Limb (tissue), 2 donors: ENCODE measurements at regions not wholly inside any gene's neighbourhood (a gene's known extent, or its start where the extent isn't known, plus 50 kb on each side); places are given as distances from the start of the nearest gene placed in this dataset.

Experiments
- DNase-seq, 2 donors: peaks; one replicate each; pipeline ENCODE4 v3.0.0-alpha.2; 2016; ENCODE audit errors: extremely low spot score in 2 of 2

DNA sequence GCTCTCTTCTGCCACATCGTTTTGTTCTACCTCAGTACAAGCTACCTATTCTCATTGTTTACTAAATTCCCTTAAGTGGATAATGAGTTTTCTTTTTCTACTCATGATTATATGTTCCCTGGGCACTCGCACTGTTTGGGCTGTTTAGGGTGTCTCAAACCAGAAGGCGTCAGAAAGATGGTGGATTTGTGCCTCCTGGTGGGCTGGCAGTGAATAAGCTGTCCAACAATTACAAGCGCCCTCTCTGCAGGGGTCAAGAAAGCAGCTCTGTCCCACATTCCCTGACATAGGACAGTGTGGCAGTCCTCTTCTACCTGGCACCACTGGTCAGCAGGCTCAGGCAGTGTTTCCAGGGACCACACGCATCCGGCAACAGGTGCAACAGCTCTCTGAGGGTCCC lies 173.4 kb upstream of the PPP2R3A start:
- no peak for DNase-seq

DNA sequence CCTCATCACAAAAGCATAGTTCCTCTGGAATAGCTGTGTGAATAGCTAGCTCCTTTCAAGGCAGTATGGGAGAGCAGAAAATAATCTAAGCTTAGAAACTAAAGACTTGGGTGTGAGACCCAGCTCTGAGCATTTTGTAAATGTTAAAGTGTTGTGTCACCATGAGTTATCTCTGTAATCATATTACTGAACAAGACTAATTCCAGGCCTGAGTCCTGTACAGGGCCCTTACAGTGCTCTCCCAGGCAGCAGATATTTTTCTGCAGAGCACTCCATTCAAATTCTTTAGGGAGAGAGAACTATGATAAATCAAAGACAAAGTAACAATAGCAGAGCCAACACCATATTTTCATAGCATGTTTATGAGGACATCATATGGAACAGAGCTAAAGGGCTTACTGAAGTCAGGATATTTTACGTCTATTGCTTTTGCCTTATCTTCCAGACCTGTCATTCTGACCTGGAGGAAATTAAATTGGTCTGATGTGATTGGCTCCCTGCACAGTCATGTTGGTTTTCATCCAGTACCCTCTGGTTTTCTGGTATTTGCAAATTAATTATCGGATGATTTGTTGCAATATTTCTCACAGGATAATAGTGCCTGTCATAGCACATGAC lies 172.6 kb upstream of the PPP2R3A start:
- DNase-seq, result no peak

DNA sequence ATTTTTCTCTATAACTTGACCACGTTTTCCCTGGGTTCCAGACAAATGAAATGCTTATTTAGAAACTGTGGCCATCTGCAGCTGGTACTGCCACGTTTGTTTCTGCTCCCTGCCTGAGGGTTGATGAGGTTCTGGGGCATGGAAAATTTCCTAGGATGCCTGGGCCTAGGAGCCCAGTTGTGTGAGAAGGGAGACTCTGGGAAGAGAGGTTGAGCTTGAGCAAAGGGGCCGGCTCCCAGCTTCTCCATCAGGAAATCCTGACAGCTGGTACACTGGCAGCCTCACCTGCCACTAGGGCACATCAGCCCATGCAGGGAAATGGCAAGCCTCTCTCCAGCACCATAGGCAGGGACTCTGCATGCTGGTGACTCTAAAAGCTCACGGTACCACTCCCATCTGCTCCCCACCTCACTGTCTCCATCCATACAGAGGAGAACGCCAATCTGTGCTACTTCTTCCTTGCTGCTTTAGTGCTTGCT lies 165.4 kb upstream of the PPP2R3A start:
- DNase-seq, result no peak

DNA sequence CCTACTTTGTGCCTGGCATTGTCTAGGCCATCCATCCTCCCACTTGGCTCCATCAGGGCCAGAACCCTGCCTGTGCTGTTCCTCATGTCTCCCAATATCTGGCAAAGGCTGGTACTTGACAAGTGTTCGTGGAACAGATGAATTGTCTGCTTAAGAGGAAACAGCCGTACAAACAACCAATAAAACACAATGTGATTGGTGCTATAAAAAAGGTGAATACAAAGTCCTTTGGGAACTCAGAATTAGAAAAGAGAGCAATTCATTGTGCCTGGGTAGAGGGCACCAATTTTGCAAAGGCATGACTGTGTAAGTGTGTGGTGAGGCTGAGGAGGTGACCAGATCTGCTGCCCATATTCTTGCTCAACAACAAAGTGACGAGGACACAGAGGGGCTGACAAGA lies 164.5 kb upstream of the PPP2R3A start:
- DNase-seq, result no peak

DNA sequence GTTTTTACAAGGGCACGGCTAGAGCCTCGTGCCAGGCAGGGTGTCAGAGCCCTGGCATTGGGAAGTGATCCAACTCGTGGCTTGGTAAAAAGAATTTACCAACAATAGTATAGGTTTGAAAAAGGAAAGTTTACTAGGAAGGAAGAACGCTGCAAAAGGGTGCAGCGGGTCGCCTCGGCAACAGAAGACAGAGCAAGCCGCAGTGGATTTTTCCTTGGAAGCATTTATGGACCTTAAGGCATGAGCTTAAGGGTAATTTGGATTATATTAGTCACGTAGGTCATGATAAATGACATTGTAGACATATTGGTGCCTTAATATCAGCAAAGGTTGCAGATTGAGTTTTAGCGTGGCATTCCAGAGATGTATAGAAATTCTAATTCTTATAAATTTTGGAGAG lies 163.4 kb upstream of the PPP2R3A start:
- no peak for DNase-seq

DNA sequence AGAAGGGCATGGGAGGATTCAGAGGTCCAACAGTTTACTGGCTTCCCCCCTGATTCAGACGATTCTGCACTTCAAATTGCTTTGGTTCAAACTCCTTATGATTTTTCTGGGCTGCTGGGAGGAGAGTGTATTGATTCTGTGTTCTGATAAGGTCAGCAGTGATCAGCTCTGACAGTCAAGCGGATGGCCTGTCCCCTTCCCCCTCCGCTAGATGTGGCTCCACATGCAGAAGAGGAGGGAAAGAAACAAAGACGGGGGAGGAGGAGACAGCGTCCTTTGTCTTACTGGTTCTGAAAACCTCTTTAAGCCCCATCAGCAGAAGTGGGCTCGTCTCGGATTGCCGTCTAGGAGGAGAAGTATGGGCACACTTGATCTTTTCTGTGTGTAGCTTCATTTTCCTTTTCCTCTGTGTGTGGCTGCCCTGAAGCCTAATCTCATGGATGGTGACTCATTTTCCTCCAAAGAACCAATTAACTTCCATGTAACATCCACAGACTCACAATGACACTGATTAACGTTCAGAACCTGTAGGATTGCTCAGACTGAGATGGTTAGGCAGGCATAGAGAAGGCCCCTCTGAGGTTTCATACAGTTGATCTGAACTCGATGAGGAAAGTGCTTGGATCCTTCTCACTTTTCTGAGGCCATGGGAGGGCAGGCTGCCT lies 162.4 kb upstream of the PPP2R3A start:
- no peak for DNase-seq

DNA sequence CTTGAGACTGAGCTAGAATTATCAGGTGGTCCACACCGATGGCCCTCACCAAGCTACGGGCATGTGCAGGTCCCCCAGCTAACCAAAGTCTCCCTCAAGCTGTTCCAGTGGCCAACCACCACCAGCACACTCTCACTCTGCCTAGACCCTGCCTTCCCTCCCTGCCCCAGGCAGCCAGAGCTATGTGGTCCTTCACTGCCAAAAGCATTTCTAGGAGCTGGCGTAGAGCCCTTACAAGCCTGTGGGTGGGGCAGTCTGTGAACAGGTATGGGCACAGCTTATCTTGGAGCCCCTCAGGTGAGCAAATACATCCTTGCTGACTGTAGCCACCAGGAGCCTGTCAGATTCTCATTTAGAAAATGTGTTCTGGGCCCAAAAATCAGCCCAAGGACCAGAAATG lies 159.8 kb upstream of the PPP2R3A start:
- DNase-seq, result no peak

DNA sequence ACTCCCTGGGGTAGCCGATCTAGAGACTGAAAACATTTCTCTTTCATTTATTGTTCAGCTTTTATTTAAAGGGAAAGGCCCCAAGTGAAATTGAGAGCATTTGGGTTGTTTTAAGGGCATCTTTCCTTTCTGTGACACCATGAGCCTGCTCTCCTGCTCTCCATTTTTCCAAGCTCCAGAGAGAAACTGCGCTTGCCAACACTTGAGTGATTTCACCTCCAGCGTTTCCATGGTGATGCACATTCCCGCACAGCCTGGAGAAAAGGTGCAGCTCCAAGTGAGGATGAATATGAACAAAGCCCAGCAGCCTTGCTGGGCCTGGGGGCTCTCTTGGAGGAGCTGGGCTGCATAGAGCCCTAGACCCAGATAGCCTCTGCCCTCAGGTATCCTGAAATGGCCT lies 159.2 kb upstream of the PPP2R3A start:
- peak; percentile 19 to 70 for DNase-seq

DNA sequence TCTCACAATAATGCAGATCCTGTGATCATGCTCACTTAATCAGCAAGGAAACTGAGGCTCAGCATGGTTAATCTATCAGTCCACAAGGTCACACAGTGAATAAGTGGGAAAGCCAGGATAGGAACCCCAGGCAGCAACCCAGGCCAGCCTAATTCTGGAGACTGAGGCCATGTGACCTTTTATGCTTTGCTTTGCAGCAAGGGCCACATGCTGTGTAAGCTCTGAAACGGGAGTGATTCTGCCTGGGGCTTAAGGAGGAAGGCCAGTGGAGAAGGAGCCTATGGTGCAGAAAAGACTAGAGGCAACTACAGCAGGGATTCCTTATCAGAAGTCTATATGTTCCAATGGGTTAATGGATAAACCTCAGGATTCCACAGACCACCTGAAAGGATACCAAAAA lies 157.6 kb upstream of the PPP2R3A start:
- no peak for DNase-seq

DNA sequence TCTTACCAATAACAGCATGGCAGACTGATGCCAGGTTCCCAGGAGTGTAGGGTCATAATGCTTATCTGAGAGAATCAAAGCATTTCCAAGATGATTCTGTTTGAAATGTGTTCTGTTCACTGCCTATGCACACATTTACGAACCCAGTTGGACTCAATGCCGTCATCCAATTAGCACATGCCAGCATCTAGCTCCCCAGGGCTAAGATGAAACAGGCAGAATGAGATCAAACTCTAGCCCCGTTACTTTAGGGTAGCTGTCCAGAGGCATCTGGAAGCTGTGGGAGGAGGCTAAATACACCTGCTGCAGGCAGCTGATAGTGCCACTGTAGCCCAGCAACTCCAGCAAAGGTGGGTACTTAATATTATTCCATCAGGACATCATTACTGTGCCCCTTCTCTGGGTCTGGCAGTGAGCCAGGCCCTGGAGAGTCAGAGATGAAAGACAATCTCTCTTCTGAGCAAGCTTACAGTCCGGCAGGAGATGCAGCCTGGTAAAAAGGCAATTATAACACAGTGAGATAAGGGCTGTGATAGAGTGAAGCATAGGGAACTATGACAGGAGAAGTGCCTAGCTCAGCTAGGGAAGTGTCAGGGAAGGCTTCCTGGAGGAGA lies 156.4 kb upstream of the PPP2R3A start:
- no peak for DNase-seq

DNA sequence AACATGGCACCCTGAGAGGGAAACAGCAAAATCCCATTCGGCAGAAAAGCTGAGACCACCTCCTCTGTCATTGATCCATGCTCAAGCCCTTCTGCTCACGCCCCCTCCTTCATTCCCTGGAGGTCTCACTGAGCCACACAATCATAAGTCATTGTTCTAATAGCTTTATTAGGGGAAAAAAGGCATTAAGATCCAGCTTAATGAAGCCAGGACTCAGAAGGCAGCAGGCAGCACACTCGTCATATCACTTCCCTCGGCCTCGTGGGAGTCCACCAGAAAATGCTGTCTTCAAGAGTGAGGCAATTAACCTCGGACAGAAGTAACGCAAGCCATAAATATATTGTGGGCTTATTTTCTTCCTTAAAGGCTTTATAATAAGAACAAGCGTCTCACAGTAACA lies 153.9 kb upstream of the PPP2R3A start:
- DNase-seq, result no peak

DNA sequence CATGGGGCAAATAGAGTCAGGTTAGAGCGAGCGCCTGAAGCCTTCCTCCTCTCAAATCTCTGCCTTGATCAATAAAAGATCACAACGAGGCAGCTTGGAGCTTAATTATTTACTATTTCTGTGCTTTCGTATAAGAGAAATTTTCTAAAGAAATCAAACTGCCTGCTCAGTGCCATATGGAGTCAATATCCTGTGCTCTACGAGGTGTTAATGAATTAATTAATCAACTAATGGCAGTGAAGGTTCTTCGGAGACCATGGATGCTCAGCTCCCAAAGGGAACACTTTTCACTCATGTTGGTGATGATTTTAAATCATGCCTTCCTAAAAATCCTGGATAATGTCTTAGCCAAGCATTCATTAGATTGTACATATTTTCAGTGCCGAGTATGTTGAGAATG lies 153.5 kb upstream of the PPP2R3A start:
- no peak for DNase-seq

DNA sequence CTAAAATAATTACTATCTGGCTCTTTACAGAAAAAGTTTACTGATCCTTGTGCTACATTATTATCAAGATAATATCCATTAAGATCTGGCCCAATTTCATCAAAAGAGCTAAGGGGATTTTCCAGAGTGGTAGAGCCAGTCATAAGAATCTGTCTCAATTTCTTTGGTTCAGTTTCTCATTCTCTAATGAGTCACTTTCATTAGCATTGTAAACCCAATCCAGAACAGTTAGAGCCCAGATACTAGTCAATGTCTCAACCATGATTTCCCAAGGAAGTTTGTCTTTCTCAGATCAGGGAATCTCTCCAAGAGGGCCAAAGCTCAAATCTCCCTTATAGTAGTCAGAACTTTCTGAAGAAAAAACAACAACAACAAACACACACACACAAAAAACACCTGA lies 131.1 kb upstream of the PPP2R3A start:
- no peak for DNase-seq

DNA sequence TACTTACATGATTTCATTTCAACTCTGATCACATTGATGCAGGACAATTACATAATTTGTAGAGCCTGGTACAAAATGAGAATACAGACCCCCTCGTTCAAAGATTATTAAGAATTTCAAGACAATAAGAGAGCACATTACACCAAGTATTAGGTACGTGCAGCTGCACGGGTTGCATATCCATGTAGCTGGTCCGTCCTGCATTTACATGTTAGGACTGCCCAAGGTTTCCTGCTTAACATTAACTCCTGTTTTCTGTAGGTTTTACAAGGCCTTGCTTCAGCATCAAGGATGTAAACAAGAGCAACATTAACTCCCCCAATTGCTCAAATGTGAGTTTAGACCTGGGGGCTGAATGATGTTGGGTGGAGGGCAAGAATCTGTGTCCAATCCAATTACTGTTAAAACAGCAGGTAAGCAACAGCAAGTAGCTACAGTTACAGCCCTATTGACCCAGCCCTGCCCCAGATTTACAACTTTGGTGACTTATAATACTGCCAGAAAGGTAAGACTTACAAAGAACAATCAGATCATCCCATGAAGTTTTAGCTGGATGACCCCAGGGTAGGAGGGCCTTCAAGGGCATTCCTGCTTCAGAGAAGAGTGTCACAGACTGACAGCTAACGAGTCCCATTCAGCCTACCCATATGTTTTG lies 127.4 kb upstream of the PPP2R3A start:
- DNase-seq, result no peak

DNA sequence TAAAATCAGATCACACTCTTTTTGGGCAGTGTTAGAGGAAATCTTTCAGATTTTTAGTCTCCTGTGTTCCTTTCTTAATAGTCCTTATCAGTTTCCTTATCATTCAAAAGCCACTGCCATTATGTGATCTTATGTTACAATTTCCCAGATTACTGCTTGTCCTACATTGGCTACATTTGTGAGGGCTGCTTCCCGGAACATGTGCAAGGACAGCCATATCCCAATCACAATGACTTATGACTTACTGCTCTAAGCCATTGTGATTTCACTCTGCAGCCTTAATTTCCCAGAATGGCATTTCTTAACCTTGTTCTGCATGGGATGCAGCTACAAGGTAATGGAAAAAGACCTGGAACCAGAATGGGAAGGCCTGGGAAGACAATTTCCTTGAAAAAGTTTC lies 125.1 kb upstream of the PPP2R3A start:
- no peak for DNase-seq

DNA sequence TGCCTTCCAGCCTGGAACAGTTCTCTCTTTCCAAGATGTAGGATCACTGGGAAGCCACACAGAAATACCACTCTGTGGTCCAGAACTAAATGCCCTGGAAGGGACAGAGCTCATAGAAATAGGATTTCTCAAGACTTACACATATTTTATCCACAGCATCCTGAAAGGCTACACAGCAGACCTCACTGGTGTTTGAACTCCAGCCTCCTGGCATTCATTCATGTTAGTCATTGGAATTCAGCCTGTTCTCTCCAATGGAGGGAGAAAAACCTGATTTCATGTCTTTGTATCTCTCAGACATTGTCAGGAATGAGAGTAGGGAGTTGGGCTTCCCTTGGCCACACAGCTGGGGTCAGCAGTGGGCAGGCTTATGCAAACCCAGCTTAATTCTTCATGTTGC lies 121.1 kb upstream of the PPP2R3A start:
- no peak for DNase-seq

DNA sequence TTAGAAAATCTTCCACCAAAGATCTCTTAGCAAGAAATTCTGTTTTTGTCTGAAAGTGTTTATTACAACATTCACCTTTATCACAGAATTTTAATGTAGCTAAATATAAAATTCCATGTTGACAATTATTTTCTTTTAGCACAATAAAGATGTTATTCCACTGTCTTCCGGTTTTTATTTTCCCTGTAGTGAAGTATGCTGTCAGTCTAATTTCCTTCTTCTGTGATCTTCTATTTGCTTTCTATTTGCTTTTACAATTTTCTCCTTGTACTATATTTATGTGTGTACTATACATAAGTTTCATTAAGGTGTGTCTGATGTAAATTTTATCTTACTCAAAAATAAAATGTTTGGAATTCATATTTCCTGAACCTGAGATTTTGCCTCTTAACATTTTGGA lies 117.5 kb upstream of the PPP2R3A start:
- no peak for DNase-seq

DNA sequence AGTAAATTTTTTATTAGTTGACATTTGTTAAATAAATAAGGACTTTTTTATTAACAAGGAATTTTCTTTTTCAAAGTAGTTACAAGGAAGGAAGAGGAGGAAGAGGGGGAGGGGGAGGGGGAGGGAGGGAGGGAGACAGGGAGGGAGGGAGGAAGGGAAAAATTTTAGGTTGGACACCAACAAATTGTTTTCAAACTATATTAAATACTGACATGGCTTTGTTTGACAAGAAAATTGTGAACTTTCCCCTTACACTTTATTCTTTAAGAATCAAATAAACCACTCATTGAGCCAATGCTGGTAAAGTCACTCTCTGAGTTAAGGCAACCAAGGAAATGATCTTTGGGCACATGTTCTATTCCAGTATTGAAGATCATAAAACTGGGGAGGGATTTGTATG lies 115.7 kb upstream of the PPP2R3A start:
- DNase-seq, result no peak

DNA sequence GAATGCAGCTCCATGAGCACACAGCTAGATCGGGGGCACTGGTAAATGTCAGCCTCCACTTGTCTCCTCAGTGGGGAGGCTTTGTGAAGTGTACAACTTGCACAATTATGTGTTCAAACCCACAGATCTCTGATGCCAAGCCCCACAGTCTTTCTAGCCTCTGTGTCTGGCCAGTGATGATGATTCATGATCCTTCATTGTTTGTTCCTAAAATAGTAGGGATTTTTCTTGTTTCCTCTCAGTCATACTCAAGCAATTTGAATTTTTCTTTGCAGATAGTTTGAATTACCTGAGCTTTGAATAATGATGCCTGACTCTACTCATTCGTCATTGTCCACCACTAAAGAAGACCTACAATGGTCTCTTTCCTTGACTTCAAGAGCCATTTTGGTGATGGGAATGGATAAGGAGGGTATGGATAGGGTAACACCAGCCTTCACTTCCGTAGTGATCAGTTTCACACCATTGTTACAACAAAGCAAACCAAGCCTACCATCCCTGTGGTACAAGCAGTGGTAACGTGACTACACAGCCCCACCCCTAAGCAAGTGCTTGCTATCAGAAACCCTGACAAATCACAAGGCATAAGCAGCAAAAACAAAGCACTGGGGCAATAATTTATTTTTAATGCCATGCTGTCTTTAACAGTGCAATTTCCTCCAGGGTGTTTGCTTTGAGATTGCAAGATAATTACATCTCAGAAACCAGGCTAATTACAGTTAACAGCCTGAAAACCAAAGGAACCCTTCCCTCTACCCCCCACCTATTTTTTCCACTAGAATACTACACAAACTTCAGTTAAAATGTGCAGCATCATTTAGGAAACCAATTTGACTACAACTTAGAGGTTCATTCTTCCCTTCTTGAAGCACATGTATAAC lies 114.1 kb upstream of the PPP2R3A start:
- DNase-seq, result no peak

DNA sequence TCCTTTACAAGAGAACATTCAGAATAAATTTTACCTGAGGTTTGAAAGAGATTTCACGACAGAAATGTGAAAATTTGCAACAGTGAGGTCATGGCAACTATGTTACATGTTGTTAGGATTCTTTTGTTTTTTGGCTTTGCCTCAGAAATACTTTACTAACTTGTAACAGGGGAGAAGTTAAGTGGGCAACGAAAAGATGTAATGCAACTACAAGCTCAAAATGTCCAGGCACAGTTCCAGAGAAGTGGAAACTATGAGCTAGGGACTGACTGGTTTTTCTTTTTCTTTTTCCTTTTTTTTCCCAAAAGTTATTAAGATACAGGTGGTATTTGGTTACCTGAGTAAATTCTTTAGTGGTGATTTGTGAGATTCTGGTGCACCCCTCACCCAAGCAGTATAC lies 111.5 kb upstream of the PPP2R3A start:
- no peak for DNase-seq

DNA sequence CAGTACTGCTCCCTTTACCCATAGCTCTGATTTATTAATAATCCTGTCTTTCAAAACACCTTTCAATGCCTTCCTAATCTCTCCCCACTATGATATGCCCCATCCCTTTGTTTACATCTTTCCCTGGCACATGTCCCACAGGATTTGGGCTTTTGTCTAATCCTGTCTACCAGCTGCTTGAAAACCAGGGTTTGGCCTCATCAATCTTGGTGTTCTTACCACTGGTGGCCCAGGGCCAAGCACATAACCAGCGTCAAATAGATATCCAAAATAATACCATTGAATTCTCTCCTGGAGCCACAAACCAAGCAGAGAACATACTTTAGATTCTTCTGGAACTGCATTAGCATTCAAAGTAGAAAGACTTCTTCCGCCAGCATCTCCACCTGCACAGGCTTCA lies 104.8 kb upstream of the PPP2R3A start:
- DNase-seq, result no peak

DNA sequence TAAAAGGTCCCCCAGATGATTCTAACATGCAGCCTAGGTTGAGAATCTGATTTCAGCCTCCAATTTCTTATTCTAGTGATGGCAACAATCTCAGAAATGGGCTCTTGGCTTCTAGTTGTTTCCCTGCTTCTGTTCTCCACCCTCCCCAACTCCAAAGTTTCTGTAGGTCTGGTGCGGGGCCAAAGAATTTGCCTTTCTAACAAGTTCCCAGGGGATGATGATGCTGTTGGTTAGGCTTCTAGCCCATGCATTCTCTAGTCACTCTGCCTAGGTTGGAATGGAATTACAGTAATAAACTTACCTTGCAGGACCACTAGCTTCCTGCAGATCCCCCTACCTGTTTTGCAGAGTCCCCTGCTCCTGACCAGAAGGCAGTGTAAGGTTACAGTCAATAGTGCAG lies 103.2 kb upstream of the PPP2R3A start:
- no peak for DNase-seq
